GM19468 (cell line): ENCODE measurements at regions not wholly inside any gene's neighbourhood (a gene's known extent, or its start where the extent isn't known, plus 50 kb on each side); places are given as distances from the start of the nearest gene placed in this dataset.

ENCODE experiments used
- ATAC-seq: cut with Tn5 transposase; IDR thresholded peaks from one replicate; pipeline ENCODE4 v1.9.1; 2021; ENCODE audit warnings: mild to moderate bottlenecking, moderate library complexity, moderate number of reproducible peaks; ENCODE audit not compliant: unreplicated experiment; ENCODE audit errors: extremely low read depth

- no peak for ATAC-seq
These were observed 108.3 kb downstream of the CHST1 start for GRCh38 chr11:45556851-45557707.

DNA sequence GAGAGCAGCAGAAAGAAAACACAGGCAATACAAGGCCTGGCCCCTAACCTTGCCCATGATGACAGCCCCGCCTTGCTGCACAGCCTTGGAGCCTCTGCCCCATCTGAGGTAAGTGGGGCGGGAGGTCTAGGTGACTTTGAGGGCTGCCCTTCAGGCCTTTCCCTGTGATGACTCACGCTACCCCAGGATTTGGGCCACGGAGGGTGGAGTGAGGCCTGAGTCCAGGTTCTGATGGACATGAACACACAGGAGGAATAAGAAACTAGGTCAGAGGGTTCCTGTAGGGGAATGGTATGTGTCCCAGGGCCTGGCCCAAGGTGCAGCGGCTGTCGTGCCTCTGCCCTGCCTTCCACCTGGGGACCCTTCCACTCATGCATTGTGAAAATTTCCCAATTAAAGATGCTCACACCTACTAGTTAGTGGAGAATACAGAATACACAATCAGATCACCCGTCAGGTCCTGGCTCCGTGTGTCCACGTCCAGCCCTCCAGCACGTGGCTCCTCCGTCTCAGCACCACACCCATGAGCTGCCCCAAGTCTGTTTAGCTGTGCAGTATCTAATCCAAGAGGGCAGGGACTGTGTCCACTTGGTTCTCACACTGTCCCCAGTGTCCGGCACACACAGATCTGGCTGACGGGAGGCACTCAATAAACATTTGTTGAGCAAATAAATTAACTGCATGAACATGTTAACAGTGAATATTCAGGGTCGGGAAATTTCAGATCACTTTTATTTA, 111.0 kb downstream of the CHST1 start:
- ATAC-seq, result no peak

- ATAC-seq, result no peak
These were observed 112.0 kb downstream of the CHST1 start for GRCh38 chr11:45553383-45553936.

DNA sequence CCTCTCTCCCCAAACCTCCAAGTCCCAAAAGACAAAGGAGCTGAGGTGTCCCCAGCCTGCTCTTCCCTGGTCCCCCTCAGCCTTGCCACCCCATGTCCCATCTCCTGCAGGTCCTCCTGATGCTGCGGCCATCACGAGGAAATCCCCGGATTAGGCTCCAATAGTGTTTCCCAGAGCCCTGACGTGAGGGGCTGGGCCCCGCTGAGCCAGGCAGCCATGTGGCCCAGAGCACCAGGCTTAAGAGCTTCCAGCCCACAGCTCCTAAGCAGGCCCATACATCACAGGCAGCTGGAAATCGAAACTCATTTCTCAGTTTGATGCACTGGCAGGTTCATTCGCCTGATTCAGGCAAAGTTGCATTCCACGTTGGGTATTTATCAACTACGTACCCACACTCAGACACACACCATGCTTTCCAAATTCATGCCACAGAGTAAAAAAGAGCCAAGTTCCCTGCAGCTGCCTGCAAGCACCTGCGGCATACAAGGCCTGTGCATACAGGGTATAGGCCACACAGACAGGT, 114.2 kb downstream of the CHST1 start:
- no peak for ATAC-seq

DNA sequence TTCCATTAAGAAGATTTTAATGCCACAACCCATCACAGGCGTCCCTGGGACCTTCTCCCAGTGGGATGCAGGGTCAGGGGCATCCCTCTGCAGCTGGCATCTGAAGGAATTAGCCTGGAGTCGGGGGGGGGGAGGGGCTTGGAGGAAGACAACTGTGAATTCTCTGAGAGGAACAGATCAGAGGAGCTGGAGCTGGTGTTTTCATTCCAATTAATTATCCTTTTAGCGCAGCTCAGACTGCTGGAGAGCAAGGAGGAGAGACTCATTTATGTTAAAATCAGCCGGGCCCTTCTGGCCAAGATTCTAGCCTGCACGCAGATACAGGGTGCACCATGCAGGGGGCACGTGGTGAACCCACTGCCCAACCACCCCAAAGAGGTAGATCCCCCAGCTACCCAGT, 116.2 kb downstream of the CHST1 start:
- ATAC-seq, result no peak

GRCh38 chr11:45546366-45546765, 119.1 kb downstream of the CHST1 start:
- ATAC-seq, result no peak

GRCh38 chr11:45544826-45545225, 120.6 kb downstream of the CHST1 start:
- no peak for ATAC-seq

GRCh38 chr11:45543808-45544422, 121.5 kb downstream of the CHST1 start:
- no peak for ATAC-seq

DNA sequence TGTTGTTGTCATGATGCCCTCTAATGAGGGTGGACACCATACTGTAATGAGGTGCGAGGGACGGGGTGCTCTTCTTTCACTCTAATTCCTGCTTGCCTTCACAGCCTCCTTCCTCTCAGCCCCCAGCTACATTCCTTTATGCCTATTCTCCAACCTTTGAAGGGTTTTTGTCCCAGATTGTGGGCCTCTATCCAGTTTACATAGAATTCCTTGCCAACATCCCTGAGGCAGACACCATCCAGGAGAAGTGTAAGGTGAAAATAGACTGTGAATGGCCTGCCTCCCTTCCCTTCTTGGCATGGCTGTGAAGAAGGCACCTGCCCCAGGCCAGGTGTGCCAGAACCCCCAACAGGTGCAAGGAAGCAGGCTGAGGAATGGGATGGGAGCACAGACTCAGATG, 122.3 kb downstream of the CHST1 start:
- ATAC-seq, result no peak

DNA sequence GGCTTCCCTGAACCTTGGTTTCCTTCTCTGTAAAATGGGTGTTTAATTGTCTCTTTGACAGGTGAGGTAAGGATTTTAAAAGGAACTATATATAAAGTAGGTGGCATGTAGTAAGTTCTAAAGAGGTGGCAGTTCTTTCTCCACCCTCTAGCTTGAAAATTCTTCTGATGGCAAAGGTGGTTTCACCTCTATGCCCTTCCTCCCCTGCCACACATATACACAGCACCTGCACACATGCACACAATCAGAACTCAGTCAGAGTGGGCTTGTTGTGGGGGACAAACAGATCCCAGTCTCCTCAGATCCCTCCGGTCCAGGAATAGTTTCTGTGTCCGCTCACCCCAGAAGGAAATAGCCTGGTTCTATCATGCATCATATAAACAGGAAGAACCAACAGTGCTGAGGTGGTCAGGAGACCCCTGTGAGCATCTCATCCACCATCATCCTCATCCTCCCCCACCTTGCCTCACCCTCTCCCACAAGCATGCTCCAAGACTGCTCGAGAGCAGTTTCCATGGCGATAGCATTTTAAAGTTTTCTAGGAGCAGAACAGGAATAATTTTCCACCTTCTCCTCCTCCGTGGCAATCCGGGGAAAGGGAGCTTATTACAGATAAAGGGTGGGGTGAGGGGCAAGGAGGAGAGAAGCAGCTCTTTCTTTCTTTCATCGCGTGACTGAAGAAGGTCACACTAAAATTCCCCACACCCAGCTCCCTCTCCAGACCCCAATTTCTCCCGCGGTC, 123.6 kb downstream of the CHST1 start:
- ATAC-seq, result no peak

DNA sequence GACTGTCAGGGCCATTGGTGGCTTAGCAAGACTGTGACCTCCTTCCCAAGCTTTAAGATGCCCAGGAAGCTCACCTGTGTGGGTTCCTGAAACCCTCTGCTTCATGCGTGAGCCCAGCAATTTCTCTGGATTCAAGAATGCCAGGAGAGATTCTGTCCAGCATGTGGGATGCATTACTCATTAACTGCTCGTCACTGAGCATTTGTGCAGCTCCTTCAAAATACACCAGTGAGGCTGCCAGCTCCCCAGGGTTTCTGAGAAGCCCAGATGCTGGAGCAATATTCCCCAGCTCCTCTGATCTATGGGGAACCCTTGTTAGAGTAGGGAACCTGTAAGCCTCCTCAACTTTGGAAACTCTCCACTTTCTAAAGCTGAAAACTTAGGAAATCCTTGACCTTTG, 126.5 kb downstream of the CHST1 start:
- ATAC-seq, result no peak

DNA sequence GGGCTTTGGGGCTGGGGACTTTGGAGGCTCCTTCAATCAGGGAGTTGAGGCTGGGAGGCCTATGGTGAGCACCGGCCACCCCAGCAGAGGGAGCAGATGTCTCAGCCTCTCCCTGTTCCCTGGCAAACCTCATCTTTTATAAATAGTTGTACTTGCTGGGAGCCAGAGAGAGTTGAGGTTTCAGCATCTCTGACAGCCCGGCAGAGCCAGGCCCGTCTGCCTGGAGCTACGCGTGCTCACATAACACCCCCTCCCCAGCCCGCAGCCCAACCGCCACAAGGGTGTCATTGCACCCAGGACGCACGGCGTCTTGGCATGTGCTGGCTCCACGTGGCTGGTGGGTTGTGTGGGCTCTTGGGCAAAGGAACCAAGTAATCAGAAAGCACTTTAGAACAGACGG, 127.1 kb downstream of the CHST1 start:
- no peak for ATAC-seq

- no peak for ATAC-seq
These were observed 127.8 kb downstream of the CHST1 start for GRCh38 chr11:45537614-45538013.

DNA sequence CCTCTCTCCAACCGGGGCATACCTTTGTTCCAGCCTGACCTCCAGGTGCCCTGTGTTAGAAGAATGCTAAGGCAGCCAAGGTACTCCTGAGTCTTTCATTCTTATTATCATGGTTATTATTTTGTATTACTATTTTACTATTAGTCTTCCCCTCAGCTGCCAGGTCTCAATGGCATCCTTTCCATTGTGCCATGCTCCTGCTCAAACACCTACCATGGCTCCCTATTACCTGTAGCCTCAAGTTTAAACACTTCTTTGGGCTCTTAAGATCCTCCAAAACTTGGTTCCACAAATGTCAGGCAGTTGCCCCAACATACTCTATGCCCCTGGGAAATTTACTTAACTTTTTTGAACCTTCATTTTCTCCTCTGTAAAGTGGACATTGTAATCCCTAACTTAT, 130.4 kb downstream of the CHST1 start:
- ATAC-seq, result no peak

- ATAC-seq, result no peak
These were observed 131.3 kb downstream of the CHST1 start for GRCh38 chr11:45534132-45534531.

DNA sequence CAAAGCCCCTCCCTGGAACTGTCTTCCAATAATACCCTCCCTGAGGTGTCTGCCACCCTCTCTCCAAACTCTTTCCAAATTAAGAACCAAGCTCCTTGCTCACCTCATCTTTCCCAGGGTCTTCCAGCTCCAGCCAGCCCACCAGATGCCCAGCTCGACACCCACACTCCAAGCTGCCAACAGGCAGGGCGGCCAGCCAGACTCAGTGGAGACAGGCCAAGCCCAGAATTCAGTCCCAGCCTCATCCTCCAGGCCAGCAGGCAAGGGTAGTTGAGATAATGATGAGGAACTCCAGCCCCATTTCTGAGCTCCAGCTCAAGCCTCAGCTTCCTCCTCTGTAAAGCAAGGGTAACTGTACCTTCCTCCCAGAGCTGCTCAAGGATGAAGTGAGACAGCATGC, 132.9 kb downstream of the CHST1 start:
- ATAC-seq, result no peak

- no peak for ATAC-seq
These were observed 134.6 kb downstream of the CHST1 start for GRCh38 chr11:45530776-45531175.

DNA sequence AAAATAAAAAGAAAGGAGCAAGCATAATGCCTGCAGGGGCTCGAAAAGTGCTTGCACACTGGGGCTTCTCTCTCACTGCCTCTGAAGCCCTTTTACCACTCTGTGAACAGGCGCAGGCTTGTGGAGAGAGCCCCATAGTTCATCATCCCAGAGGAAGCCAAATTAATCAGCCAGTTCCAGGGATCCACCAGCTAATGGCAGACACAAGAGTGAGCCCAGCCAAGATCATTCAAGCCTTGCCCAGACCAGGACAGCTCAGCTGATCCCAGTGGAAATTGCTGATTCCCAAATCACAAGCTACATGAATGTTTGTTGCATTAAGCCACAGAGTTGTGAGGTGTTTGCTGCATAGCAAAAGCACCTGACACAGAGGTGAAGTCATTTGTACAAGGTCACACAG, 135.3 kb downstream of the CHST1 start:
- no peak for ATAC-seq

- ATAC-seq, result no peak
These were observed 137.0 kb downstream of the CHST1 start for GRCh38 chr11:45528435-45528834.

DNA sequence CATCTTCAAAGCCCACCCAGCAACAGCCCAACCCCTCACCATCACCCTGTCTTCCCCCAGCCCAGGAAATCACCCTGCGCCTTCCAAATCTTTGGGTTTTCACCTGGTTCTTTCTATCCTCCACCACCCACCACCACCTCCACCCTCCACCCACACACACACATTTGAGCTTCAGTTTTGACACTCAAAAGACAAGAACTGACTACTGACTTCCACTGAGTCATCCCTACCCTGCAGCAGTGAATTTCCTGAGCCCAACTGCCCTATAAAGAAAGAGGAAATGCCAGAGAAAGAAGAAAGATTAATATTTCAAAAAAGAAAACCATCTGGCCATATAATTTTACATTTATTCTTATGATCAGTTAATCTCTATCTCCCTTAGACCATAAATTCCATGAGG, 137.5 kb downstream of the CHST1 start:
- no peak for ATAC-seq
